Left lung (tissue), 4 donors: ENCODE measurements at regions not wholly inside any gene's neighbourhood (a gene's known extent, or its start where the extent isn't known, plus 50 kb on each side); places are given as distances from the start of the nearest gene placed in this dataset.
A peak's percentile ranks its signal among the peaks of the same experiment; 100 is the strongest.

Source experiments
- ATAC-seq: fragments of 200-7000 bp; cut with Tn5 transposase; one replicate; pipeline ENCODE4 v1.9.1; 2020; ENCODE audit warnings: moderate library complexity
- DNase-seq, 4 donors: peaks; one replicate each; pipeline ENCODE4 v3.0.0-alpha.2; 2013 to 2020
- H3K27ac ChIP-seq, 2 donors: fragments of 200-600 bp; sonication (generic) in 1 of 2; one replicate each; pipeline versions ENCODE4 v1.5.0 to v1.8.0; 2020 to 2021
- H3K27me3 ChIP-seq, 2 donors: fragments of 200-600 bp; sonication (generic) in 1 of 2; one replicate each; pipeline versions ENCODE4 v1.5.0 to v1.8.0; 2020 to 2021
- H3K36me3 ChIP-seq, 2 donors: fragments of 200-600 bp; sonication (generic) in 1 of 2; one replicate each; pipeline versions ENCODE4 v1.5.0 to v1.8.0; 2020 to 2021
- H3K4me1 ChIP-seq, 2 donors: fragments of 200-600 bp; one replicate each; pipeline ENCODE4 v1.8.0; 2021
- H3K4me3 ChIP-seq, 2 donors: fragments of 200-600 bp; sonication (generic) in 1 of 2; one replicate each; pipeline versions ENCODE4 v1.5.0 to v1.8.0; 2020 to 2021; ENCODE audit warnings: mild to moderate bottlenecking in 1 of 2
- H3K9me3 ChIP-seq, 2 donors: fragments of 200-600 bp; sonication (generic) in 1 of 2; one replicate each; pipeline versions ENCODE4 v1.5.0 to v1.8.0; 2020 to 2021
- CTCF ChIP-seq, 2 donors: fragments of 200-600 bp; sonication (generic) in 1 of 2; IDR thresholded peaks; one replicate each; pipeline versions ENCODE4 v1.5.0 to v1.8.0; 2021; ENCODE audit warnings: antibody characterized with exemption in 2 of 2
- intact Hi-C, 2 donors: fragments of 100-400 bp; cut with DNase I; formaldehyde crosslinking; loops; one replicate each; pipeline versions ENCODE4 v1.11.2 to v1.14.2; 2022
- donor health status: DM: no; HTN: yes; CAD: no.
- donor health status: DM: no; HTN: no; CAD: no.

GRCh38 chr12:114918535-114919233 lies 234.7 kb upstream of the TBX3 start:
- DNase-seq, result no peak
- Histone ChIP-seq H3K4me1 (no peaks in the 10 kb centered on the region), H3K36me3 (no peaks in the 10 kb centered on the region), H3K4me3 (no peak overlapping the region), H3K27ac (no peak overlapping the region), H3K9me3 (peaks cover 0 to 9% of the 10 kb centered on the region in 2 donors), H3K27me3 (no peaks in the 10 kb centered on the region)
- no peak for TF ChIP-seq CTCF (IDR thresholded peaks at IDR 0.05)
- peak; percentile 41 for ATAC-seq
- intact Hi-C loops, result no loop called here

GRCh38 chr12:114917953-114918352 lies 234.0 kb upstream of the TBX3 start:
- Histone ChIP-seq H3K27me3 (no peaks in the 10 kb centered on the region), H3K36me3 (no peaks in the 10 kb centered on the region), H3K4me3 (no peak overlapping the region), H3K9me3 (peaks cover 0 to 11% of the 10 kb centered on the region in 2 donors), H3K4me1 (no peaks in the 10 kb centered on the region), H3K27ac (no peak overlapping the region)
- DNase-seq, result no peak
- intact Hi-C loops, result no loop called here
- no peak for TF ChIP-seq CTCF (IDR thresholded peaks at IDR 0.05)
- ATAC-seq, result no peak

GRCh38 chr12:114917307-114917706 lies 233.3 kb upstream of the TBX3 start:
- no peaks in the 10 kb centered on the region for H3K4me1 ChIP-seq
- no peak overlapping the region for H3K27ac ChIP-seq
- no peaks in the 10 kb centered on the region for H3K36me3 ChIP-seq
- TF ChIP-seq CTCF (IDR thresholded peaks at IDR 0.05), result no peak
- intact Hi-C loops, result no loop called here
- ATAC-seq, result no peak
- no peak overlapping the region for H3K4me3 ChIP-seq
- H3K9me3 ChIP-seq, result peaks cover 0 to 13% of the 10 kb centered on the region in 2 donors
- no peak for DNase-seq
- no peaks in the 10 kb centered on the region for H3K27me3 ChIP-seq

GRCh38 chr12:114916541-114916940 lies 232.6 kb upstream of the TBX3 start:
- H3K4me3 ChIP-seq, result no peak overlapping the region
- H3K4me1 ChIP-seq, result no peaks in the 10 kb centered on the region
- H3K9me3 ChIP-seq, result peaks cover 0 to 13% of the 10 kb centered on the region in 2 donors
- TF ChIP-seq CTCF (IDR thresholded peaks at IDR 0.05), result no peak
- DNase-seq (no peak), ATAC-seq (no peak)
- intact Hi-C loops, result no loop called here
- H3K27ac ChIP-seq, result no peak overlapping the region
- no peaks in the 10 kb centered on the region for H3K36me3 ChIP-seq
- H3K27me3 ChIP-seq, result no peaks in the 10 kb centered on the region

GRCh38 chr12:114916124-114916523 lies 232.1 kb upstream of the TBX3 start:
- intact Hi-C loops, result no loop called here
- no peaks in the 10 kb centered on the region for H3K36me3 ChIP-seq
- peaks cover 0 to 13% of the 10 kb centered on the region in 2 donors for H3K9me3 ChIP-seq
- DNase-seq, result no peak
- peak; percentile 19 for ATAC-seq
- no peak overlapping the region for H3K27ac ChIP-seq
- no peak for TF ChIP-seq CTCF (IDR thresholded peaks at IDR 0.05)
- H3K4me1 ChIP-seq, result no peaks in the 10 kb centered on the region
- no peak overlapping the region for H3K4me3 ChIP-seq
- H3K27me3 ChIP-seq, result no peaks in the 10 kb centered on the region
